Endothelial cell of umbilical vein (primary cell): ENCODE measurements at regions not wholly inside any gene's neighbourhood (a gene's known extent, or its start where the extent isn't known, plus 50 kb on each side); places are given as distances from the start of the nearest gene placed in this dataset.

ENCODE experiments used
- BruUV-seq: library from RNA; stranded (reverse); fragments of 400-500 nt; replicated peaks from 2 replicates; lab custom pipeline; 2021; lab: Mats Ljungman, UMichigan
- CTCF ChIA-PET: fragments of 300-600, 350-600 bp; sonication (Branson Sonifier 250); formaldehyde crosslinking; loops from one replicate; lab custom pipeline; 2021; ENCODE audit warnings: antibody characterized with exemption, inconsistent platforms; lab: Charles Lee
- POLR2A ChIA-PET: fragments of 300-600, 350-600 bp; sonication (Branson Sonifier 250); formaldehyde crosslinking; loops from one replicate; lab custom pipeline; 2021; ENCODE audit warnings: antibody characterized with exemption, inconsistent platforms; lab: Charles Lee
- DNase-seq: peaks from one replicate; pipeline ENCODE4 v3.0.0-alpha.2; 2011; ENCODE audit warnings: low read depth, low spot score
- FAIRE-seq: peaks from 2 replicates; lab custom pipeline; 2011; peaks lifted over from hg19 to GRCh38; lab: Jason Lieb, UNC
- H2AFZ ChIP-seq: 2 replicates; pipeline ENCODE4 v1.6.0; 2012; ENCODE audit warnings: low read depth, low read length, control low read depth, inconsistent platforms
- H3K27ac ChIP-seq: 2 replicates; pipeline ENCODE4 v1.5.1; 2011; ENCODE audit warnings: low read depth, mild to moderate bottlenecking, control low read depth, low read length, moderate library complexity; ENCODE audit not compliant: insufficient read depth
- H3K27me3 ChIP-seq, 2 experiments: 2 replicates each; pipeline versions ENCODE4 v1.6.0 to v1.6.1; 2011; ENCODE audit warnings: low read length in 2 of 2, mixed read lengths in 1 of 2; ENCODE audit not compliant: control insufficient read depth in 2 of 2, insufficient read depth in 2 of 2
- H3K36me3 ChIP-seq, 2 experiments: 2 replicates in 1 of 2; 3 replicates in 1 of 2; pipeline ENCODE4 v1.5.1; 2011; ENCODE audit warnings: low read length in 2 of 2, mild to moderate bottlenecking in 1 of 2, moderate library complexity in 1 of 2; ENCODE audit not compliant: control insufficient read depth in 2 of 2, insufficient read depth in 2 of 2; ENCODE audit errors: extremely low read depth in 1 of 2
- H3K4me1 ChIP-seq: 3 replicates; pipeline ENCODE4 v1.5.1; 2011; ENCODE audit warnings: mild to moderate bottlenecking, low read length; ENCODE audit not compliant: control insufficient read depth, insufficient read depth; ENCODE audit errors: extremely low read depth
- H3K4me2 ChIP-seq: 2 replicates; pipeline ENCODE4 v1.6.1; 2011; ENCODE audit warnings: low read length, control low read depth, mixed read lengths; ENCODE audit not compliant: insufficient read depth
- H3K4me3 ChIP-seq, 3 experiments: fragments of 200-600 bp in 1 of 3; sonication (generic), shearing (Covaris generic) in 1 of 3; replicated peaks in 1 of 3; 2 replicates each; pipeline ENCODE4 v1.5.1; 2011 to 2016; ENCODE audit warnings: control low read depth in 3 of 3, low read length in 3 of 3, mild to moderate bottlenecking in 2 of 3, inconsistent platforms in 1 of 3, low read depth in 1 of 3, moderate library complexity in 1 of 3; ENCODE audit not compliant: insufficient read depth in 1 of 3
- H3K79me2 ChIP-seq: 2 replicates; pipeline ENCODE4 v1.6.0; 2012; ENCODE audit warnings: low read length, inconsistent platforms; ENCODE audit not compliant: control insufficient read depth, insufficient read depth
- H3K9ac ChIP-seq: replicated peaks from 2 replicates; pipeline ENCODE3; 2011; ENCODE audit warnings: low read length, control low read depth; ENCODE audit not compliant: insufficient read depth; ENCODE audit errors: extremely low read depth
- H3K9me1 ChIP-seq: replicated peaks from 3 replicates; pipeline ENCODE4 v1.6.0; 2011; ENCODE audit warnings: mild to moderate bottlenecking, low read length; ENCODE audit not compliant: control insufficient read depth, insufficient read depth; ENCODE audit errors: extremely low read depth
- H3K9me3 ChIP-seq: replicated peaks from 2 replicates; pipeline ENCODE4 v1.5.1; 2012; ENCODE audit warnings: low read length, inconsistent platforms; ENCODE audit not compliant: control insufficient read depth, insufficient read depth
- H4K20me1 ChIP-seq: replicated peaks from 2 replicates; pipeline ENCODE3; 2011; ENCODE audit warnings: mild to moderate bottlenecking, low read length; ENCODE audit not compliant: control insufficient read depth, insufficient read depth; ENCODE audit errors: extremely low read depth
- EZH2 ChIP-seq: IDR thresholded peaks from 2 replicates; pipeline ENCODE4 v1.6.1; 2012; ENCODE audit warnings: borderline replicate concordance, low read depth, mild to moderate bottlenecking, moderate library complexity, low read length, inconsistent platforms; ENCODE audit not compliant: severe bottlenecking
- FOS ChIP-seq: IDR thresholded peaks from 2 replicates; pipeline ENCODE4 v1.6.1; 2011; ENCODE audit warnings: mild to moderate bottlenecking, low read length, moderate library complexity, borderline replicate concordance; ENCODE audit not compliant: insufficient read depth
- GATA2 ChIP-seq: IDR thresholded peaks from 2 replicates; pipeline ENCODE4 v1.7.0; 2011; ENCODE audit warnings: low read depth, mild to moderate bottlenecking, moderate library complexity, mixed read lengths, low read length; ENCODE audit not compliant: insufficient read length, insufficient read depth
- JUN ChIP-seq: IDR thresholded peaks from 2 replicates; pipeline ENCODE4 v1.6.1; 2011; ENCODE audit warnings: borderline replicate concordance, low read depth; ENCODE audit not compliant: insufficient read length, insufficient read depth
- MYC ChIP-seq: IDR thresholded peaks from one replicate; pipeline ENCODE4 v1.6.1; 2011; ENCODE audit warnings: mild to moderate bottlenecking, low read depth, low read length
- POLR2A ChIP-seq: IDR thresholded peaks from 2 replicates; pipeline ENCODE4 v1.6.1; 2012; ENCODE audit warnings: low read depth, mild to moderate bottlenecking, control low read depth, low read length
- POLR2AphosphoS5 ChIP-seq: IDR thresholded peaks from 2 replicates; pipeline ENCODE4 v1.6.1; 2012; ENCODE audit warnings: low read depth, mild to moderate bottlenecking, control low read depth, low read length, moderate library complexity; ENCODE audit not compliant: insufficient read depth
- dilution Hi-C: fragments of 300-500 bp; cut with MboI; formaldehyde crosslinking; loops from one replicate; pipeline ENCODE4 v1.15.0; 2019; ENCODE audit warnings: low sequenced_read_pairs; ENCODE audit not compliant: extremely low pct_ligation_motif_present
- intact Hi-C: fragments of 100-400 bp; cut with micrococcal nuclease; formaldehyde crosslinking; loops from one replicate; pipeline ENCODE4 v1.10.0; 2022
- TF ChIP-seq, protein P1 (sequence below): IDR thresholded peaks from 2 replicates; pipeline ENCODE4 v1.6.1; 2011; ENCODE audit not compliant: insufficient read depth, insufficient read length
- TF ChIP-seq, protein P2 (sequence below), 2 donors: IDR thresholded peaks; 1 replicate in 1 of 2; 2 replicates in 1 of 2; pipeline ENCODE4 v1.5.1; 2011; ENCODE audit warnings: low read length in 2 of 2, mild to moderate bottlenecking in 2 of 2, moderate library complexity in 2 of 2, control low read depth in 1 of 2, inconsistent platforms in 1 of 2, low read depth in 1 of 2; ENCODE audit not compliant: insufficient read depth in 1 of 2; ENCODE audit errors: extremely low read depth in 1 of 2

DNA sequence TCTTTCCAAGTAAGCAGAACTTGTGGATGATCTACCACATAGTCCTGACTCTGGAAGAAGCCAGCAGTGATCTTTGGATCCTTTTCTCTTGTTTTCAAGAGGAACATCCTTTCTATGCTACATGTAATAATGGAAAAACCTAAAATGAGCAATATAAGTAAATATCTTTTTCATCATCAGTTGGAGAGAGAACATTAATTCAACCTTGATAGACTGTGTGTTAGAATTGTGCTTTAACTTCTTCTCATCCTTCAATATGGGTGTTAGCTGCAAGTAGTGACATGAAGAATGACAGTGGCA is 65.6 kb upstream of the IFNGR1 start:
- Histone ChIP-seq H3K9me3 (no peaks in the 10 kb centered on the region), H4K20me1 (no peaks in the 10 kb centered on the region), H3K36me3 (no peaks in the 10 kb centered on the region), H3K4me2 (no peak overlapping the region), H3K9ac (no peak overlapping the region), H3K4me1 (no peaks in the 10 kb centered on the region), H3K27me3 (no peaks in the 10 kb centered on the region), H2AFZ (no peak overlapping the region), H3K79me2 (no peaks in the 10 kb centered on the region), H3K9me1 (no peaks in the 10 kb centered on the region), H3K4me3 (no peak overlapping the region), H3K27ac (no peak overlapping the region)
- ChIA-PET POLR2A (no interaction called here), CTCF (interaction anchor here (1.0 to 1.7 kb wide), 2 partner anchors 13 to 29 kb away, joined by 4 to 5 read pairs; no protein-coding TSS in a partner anchor)
- dilution Hi-C loops, result no loop called here
- FAIRE-seq (no peak), DNase-seq (no peak)
- no peak for TF ChIP-seq EZH2
- TF ChIP-seq GATA2, result no peak
- TF ChIP-seq POLR2AphosphoS5, result no peak
- TF ChIP-seq JUN, result no peak
- TF ChIP-seq, protein P1, sequence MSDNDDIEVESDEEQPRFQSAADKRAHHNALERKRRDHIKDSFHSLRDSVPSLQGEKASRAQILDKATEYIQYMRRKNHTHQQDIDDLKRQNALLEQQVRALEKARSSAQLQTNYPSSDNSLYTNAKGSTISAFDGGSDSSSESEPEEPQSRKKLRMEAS, result no peak
- no peak for TF ChIP-seq MYC
- TF ChIP-seq FOS, result no peak
- no peak for TF ChIP-seq POLR2A
- TF ChIP-seq, protein P2, sequence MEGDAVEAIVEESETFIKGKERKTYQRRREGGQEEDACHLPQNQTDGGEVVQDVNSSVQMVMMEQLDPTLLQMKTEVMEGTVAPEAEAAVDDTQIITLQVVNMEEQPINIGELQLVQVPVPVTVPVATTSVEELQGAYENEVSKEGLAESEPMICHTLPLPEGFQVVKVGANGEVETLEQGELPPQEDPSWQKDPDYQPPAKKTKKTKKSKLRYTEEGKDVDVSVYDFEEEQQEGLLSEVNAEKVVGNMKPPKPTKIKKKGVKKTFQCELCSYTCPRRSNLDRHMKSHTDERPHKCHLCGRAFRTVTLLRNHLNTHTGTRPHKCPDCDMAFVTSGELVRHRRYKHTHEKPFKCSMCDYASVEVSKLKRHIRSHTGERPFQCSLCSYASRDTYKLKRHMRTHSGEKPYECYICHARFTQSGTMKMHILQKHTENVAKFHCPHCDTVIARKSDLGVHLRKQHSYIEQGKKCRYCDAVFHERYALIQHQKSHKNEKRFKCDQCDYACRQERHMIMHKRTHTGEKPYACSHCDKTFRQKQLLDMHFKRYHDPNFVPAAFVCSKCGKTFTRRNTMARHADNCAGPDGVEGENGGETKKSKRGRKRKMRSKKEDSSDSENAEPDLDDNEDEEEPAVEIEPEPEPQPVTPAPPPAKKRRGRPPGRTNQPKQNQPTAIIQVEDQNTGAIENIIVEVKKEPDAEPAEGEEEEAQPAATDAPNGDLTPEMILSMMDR (IDR thresholded peaks at IDR 0.05; ENCODE audit: extremely low read depth in 1 of 2, insufficient read depth in 1 of 2, low read depth in 1 of 2, low read length in 2 of 2), result no peak
- intact Hi-C loops, result no loop called here
- BruUV-seq, result no TSS peak
